HEK293 (cell line): ENCODE measurements at regions not wholly inside any gene's neighbourhood (a gene's known extent, or its start where the extent isn't known, plus 50 kb on each side); places are given as distances from the start of the nearest gene placed in this dataset.

Source experiments
- CTCF ChIA-PET: fragments of 350-600 bp; formaldehyde crosslinking; extraction: SDS; loops from one replicate; lab custom pipeline; 2021; ENCODE audit warnings: antibody characterized with exemption; lab: Yijun Ruan, JAX
- POLR2A ChIA-PET: fragments of 300-600 bp; formaldehyde crosslinking; extraction: SDS; loops from one replicate; lab custom pipeline; 2020; ENCODE audit warnings: antibody characterized with exemption, inconsistent platforms; lab: Yijun Ruan, JAX
- H3K27ac ChIP-seq: fragments of 200-500 bp; sonication (Bioruptor generic); 2 replicates; pipeline ENCODE4 v1.5.1; 2014; ENCODE audit warnings: low read depth, low read length, control low read depth, inconsistent platforms; ENCODE audit errors: extremely low read depth
- H3K36me3 ChIP-seq, 2 experiments: fragments of 200-500 bp in 1 of 2; sonication (Bioruptor generic) in 1 of 2; 1 replicate in 1 of 2; 2 replicates in 1 of 2; pipeline ENCODE4 v1.5.1; 2014 to 2017; ENCODE audit warnings: inconsistent platforms in 2 of 2, low read length in 2 of 2; ENCODE audit not compliant: control insufficient read depth in 2 of 2, insufficient read depth in 1 of 2
- H3K4me1 ChIP-seq: fragments of 200-500 bp; sonication (Bioruptor generic); 2 replicates; pipeline ENCODE4 v1.5.1; 2014; ENCODE audit warnings: mild to moderate bottlenecking, low read length, inconsistent platforms; ENCODE audit not compliant: control insufficient read depth, insufficient read depth
- H3K4me3 ChIP-seq: 2 replicates; pipeline ENCODE4 v1.5.1; 2011; ENCODE audit warnings: low read depth, mild to moderate bottlenecking, control low read depth, low read length, moderate library complexity
- H3K9me3 ChIP-seq: fragments of 200-500 bp; sonication (Bioruptor generic); 2 replicates; pipeline ENCODE4 v1.5.1; 2014; ENCODE audit warnings: low read depth, low read length, inconsistent platforms; ENCODE audit not compliant: control insufficient read depth, insufficient read depth
- FEZF1 ChIP-seq: fragments of 450-650 bp; formaldehyde crosslinking; IDR thresholded peaks from 2 replicates; pipeline ENCODE4 v1.5.1; 2016; ENCODE audit warnings: missing biosample characterization, missing genetic modification characterization
- GLIS1 ChIP-seq: fragments of 450-650 bp; formaldehyde crosslinking; IDR thresholded peaks from 2 replicates; pipeline ENCODE4 v1.5.1; 2016; ENCODE audit warnings: missing biosample characterization, missing genetic modification characterization
- GLIS2 ChIP-seq: fragments of 450-650 bp; formaldehyde crosslinking; IDR thresholded peaks from 2 replicates; pipeline ENCODE4 v1.5.1; 2016; ENCODE audit warnings: missing biosample characterization, missing genetic modification characterization
- MEIS1 ChIP-seq: sonication (generic); formaldehyde crosslinking; IDR thresholded peaks from 2 replicates; pipeline ENCODE4 v1.8.1; 2022; ENCODE audit warnings: missing genetic modification reagents, mild to moderate bottlenecking, borderline replicate concordance
- SP2 ChIP-seq: fragments of 450-650 bp; formaldehyde crosslinking; IDR thresholded peaks from 2 replicates; pipeline ENCODE4 v1.5.1; 2016; ENCODE audit warnings: missing biosample characterization, missing genetic modification characterization
- ZBTB1 ChIP-seq: fragments of 450-650 bp; formaldehyde crosslinking; IDR thresholded peaks from 2 replicates; pipeline ENCODE4 v1.5.1; 2016; ENCODE audit warnings: missing biosample characterization, missing genetic modification characterization
- ZBTB20 ChIP-seq: fragments of 450-650 bp; formaldehyde crosslinking; IDR thresholded peaks from 2 replicates; pipeline ENCODE4 v1.5.1; 2016; ENCODE audit warnings: missing biosample characterization, missing genetic modification characterization
- ZBTB8A ChIP-seq: fragments of 450-650 bp; formaldehyde crosslinking; IDR thresholded peaks from 2 replicates; pipeline ENCODE4 v1.5.1; 2016; ENCODE audit warnings: missing biosample characterization, missing genetic modification characterization
- ZFP69B ChIP-seq: fragments of 450-650 bp; formaldehyde crosslinking; IDR thresholded peaks from 2 replicates; pipeline ENCODE4 v1.5.1; 2016; ENCODE audit warnings: missing biosample characterization, missing genetic modification characterization
- ZNF121 ChIP-seq: fragments of 450-650 bp; formaldehyde crosslinking; IDR thresholded peaks from 2 replicates; pipeline ENCODE4 v1.5.1; 2016; ENCODE audit warnings: missing biosample characterization, missing genetic modification characterization
- ZNF16 ChIP-seq: fragments of 450-650 bp; formaldehyde crosslinking; IDR thresholded peaks from 2 replicates; pipeline ENCODE4 v1.5.1; 2016; ENCODE audit warnings: low read depth, missing biosample characterization, missing genetic modification characterization
- ZNF175 ChIP-seq: fragments of 450-650 bp; formaldehyde crosslinking; IDR thresholded peaks from 2 replicates; pipeline ENCODE4 v1.5.1; 2016; ENCODE audit warnings: missing biosample characterization, missing genetic modification characterization
- ZNF19 ChIP-seq: fragments of 450-650 bp; formaldehyde crosslinking; IDR thresholded peaks from 2 replicates; pipeline ENCODE4; 2016; ENCODE audit warnings: missing biosample characterization, missing genetic modification characterization, low read depth
- ZNF211 ChIP-seq: fragments of 450-650 bp; formaldehyde crosslinking; IDR thresholded peaks from 2 replicates; pipeline ENCODE4 v1.5.1; 2016; ENCODE audit warnings: low read depth, missing biosample characterization, missing genetic modification characterization
- ZNF274 ChIP-seq, 2 experiments: fragments of 200-500 bp in 1 of 2; fragments of 450-650 bp in 1 of 2; sonication (Bioruptor generic) in 1 of 2; formaldehyde crosslinking in 1 of 2; IDR thresholded peaks; 2 replicates each; pipeline versions ENCODE4 v1.5.1 to v1.6.1; 2014 to 2016; ENCODE audit warnings: borderline replicate concordance in 1 of 2, inconsistent platforms in 1 of 2, low read length in 1 of 2, missing biosample characterization in 1 of 2, missing genetic modification characterization in 1 of 2
- ZNF391 ChIP-seq: fragments of 450-650 bp; formaldehyde crosslinking; IDR thresholded peaks from 2 replicates; pipeline ENCODE4 v1.5.1; 2016; ENCODE audit warnings: low read depth, missing biosample characterization, missing genetic modification characterization, borderline replicate concordance
- ZNF433 ChIP-seq: fragments of 450-650 bp; formaldehyde crosslinking; IDR thresholded peaks from 2 replicates; pipeline ENCODE4 v1.5.1; 2016; ENCODE audit warnings: missing biosample characterization, missing genetic modification characterization, low read depth
- ZNF501 ChIP-seq: fragments of 450-650 bp; formaldehyde crosslinking; IDR thresholded peaks from 2 replicates; pipeline ENCODE4 v1.5.1; 2016; ENCODE audit warnings: missing biosample characterization, missing genetic modification characterization
- ZNF544 ChIP-seq: fragments of 450-650 bp; formaldehyde crosslinking; IDR thresholded peaks from 2 replicates; pipeline ENCODE4 v1.5.0; 2017; ENCODE audit warnings: missing biosample characterization, missing genetic modification characterization
- ZNF658 ChIP-seq: fragments of 450-650 bp; formaldehyde crosslinking; IDR thresholded peaks from 2 replicates; pipeline ENCODE4; 2016; ENCODE audit warnings: missing biosample characterization, missing genetic modification characterization
- ZNF664 ChIP-seq: fragments of 450-650 bp; formaldehyde crosslinking; IDR thresholded peaks from 2 replicates; pipeline ENCODE4 v1.5.1; 2016; ENCODE audit warnings: missing biosample characterization, missing genetic modification characterization
- ZNF677 ChIP-seq: fragments of 450-650 bp; IDR thresholded peaks from 2 replicates; pipeline ENCODE4 v1.5.0; 2018; ENCODE audit warnings: missing biosample characterization, mild to moderate bottlenecking, missing genetic modification characterization, moderate library complexity
- ZNF777 ChIP-seq: fragments of 450-650 bp; formaldehyde crosslinking; IDR thresholded peaks from 2 replicates; pipeline ENCODE4 v1.5.1; 2017; ENCODE audit warnings: missing biosample characterization, missing genetic modification characterization, borderline replicate concordance
- ZNF843 ChIP-seq: fragments of 450-650 bp; formaldehyde crosslinking; IDR thresholded peaks from 2 replicates; pipeline ENCODE4 v1.5.1; 2016; ENCODE audit warnings: missing biosample characterization, missing genetic modification characterization
- ZSCAN23 ChIP-seq: fragments of 450-650 bp; formaldehyde crosslinking; IDR thresholded peaks from 2 replicates; pipeline ENCODE4 v1.5.1; 2016; ENCODE audit warnings: missing biosample characterization, missing genetic modification characterization
- TF ChIP-seq, protein P1 (sequence below): fragments of 450-650 bp; formaldehyde crosslinking; IDR thresholded peaks from 2 replicates; pipeline ENCODE4 v1.5.1; 2016; ENCODE audit warnings: missing biosample characterization, missing genetic modification characterization
- TF ChIP-seq, protein P2 (sequence below): fragments of 450-650 bp; formaldehyde crosslinking; IDR thresholded peaks from 2 replicates; pipeline ENCODE4 v1.5.1; 2016; ENCODE audit warnings: missing biosample characterization, missing genetic modification characterization
- TF ChIP-seq, protein P3 (sequence below): fragments of 450-650 bp; formaldehyde crosslinking; IDR thresholded peaks from 2 replicates; pipeline ENCODE4 v1.5.0; 2017; ENCODE audit warnings: missing biosample characterization, missing genetic modification characterization, borderline replicate concordance
- TF ChIP-seq, protein P4 (sequence below): sonication (generic); formaldehyde crosslinking; IDR thresholded peaks from 2 replicates; pipeline ENCODE4 v1.8.1; 2022; ENCODE audit warnings: mild to moderate bottlenecking, moderate library complexity, missing genetic modification reagents

DNA sequence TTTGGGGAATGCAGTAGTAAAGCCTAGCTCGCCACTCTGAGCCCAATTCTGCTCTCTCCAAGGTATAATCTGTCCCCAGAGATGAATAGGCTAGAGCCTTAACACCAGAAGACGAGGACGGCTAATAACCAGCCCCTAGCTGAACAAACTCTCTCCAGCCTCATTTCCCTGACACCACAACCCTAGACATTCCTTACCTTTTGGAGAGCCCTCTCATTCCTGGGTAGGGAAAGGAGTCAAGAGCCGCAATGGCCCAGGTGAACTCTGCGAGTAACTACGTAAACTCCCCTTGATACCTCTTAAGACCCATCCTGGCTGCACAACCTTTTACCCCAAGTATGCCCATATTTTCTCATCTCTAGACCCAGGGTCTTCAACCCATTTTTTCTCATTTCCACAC lies 722.9 kb downstream of the BCL11A start (continued):
- no peak for TF ChIP-seq ZSCAN23 (tag by site-specific recombination)
- TF ChIP-seq, protein P1, sequence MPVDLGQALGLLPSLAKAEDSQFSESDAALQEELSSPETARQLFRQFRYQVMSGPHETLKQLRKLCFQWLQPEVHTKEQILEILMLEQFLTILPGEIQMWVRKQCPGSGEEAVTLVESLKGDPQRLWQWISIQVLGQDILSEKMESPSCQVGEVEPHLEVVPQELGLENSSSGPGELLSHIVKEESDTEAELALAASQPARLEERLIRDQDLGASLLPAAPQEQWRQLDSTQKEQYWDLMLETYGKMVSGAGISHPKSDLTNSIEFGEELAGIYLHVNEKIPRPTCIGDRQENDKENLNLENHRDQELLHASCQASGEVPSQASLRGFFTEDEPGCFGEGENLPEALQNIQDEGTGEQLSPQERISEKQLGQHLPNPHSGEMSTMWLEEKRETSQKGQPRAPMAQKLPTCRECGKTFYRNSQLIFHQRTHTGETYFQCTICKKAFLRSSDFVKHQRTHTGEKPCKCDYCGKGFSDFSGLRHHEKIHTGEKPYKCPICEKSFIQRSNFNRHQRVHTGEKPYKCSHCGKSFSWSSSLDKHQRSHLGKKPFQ (tag by site-specific recombination): no peak
- no peak for TF ChIP-seq ZNF777 (tag by site-specific recombination)
- TF ChIP-seq ZNF677: no peak
- TF ChIP-seq ZBTB20: no peak
- TF ChIP-seq ZNF658 (tag by site-specific recombination): no peak
- TF ChIP-seq ZNF664 (tag by site-specific recombination): no peak
- TF ChIP-seq ZNF19 (tag by site-specific recombination): no peak
- no peak for TF ChIP-seq ZBTB1 (tag by site-specific recombination)

DNA sequence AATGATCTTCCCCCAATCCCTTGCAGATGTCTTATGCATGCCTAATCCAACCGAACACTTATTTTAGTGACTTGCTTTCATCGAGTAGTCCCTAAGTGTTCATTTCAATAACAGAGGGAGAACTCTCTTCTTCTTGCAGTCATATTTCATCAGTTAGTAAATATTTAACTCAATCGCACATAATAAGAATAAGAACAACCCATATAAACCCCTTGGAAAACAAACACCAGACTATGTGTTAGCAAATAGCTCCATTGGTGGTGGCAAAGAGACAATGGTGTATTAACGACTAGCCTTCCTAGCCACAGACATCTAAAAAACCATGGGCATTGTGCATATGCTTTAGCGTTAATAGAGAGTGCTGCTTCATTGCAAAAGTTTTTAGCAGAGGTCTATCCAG lies 725.8 kb downstream of the BCL11A start:
- no peak overlapping the region for H3K4me3 ChIP-seq
- H3K4me1 ChIP-seq: no peaks in the 10 kb centered on the region
- CTCF ChIA-PET: no interaction called here
- H3K36me3 ChIP-seq: no peaks in the 10 kb centered on the region
- POLR2A ChIA-PET: no interaction called here
- H3K27ac ChIP-seq: no peak overlapping the region
- H3K9me3 ChIP-seq: no peaks in the 10 kb centered on the region
- TF ChIP-seq ZNF391 (tag by site-specific recombination) (no peak), ZNF501 (tag by site-specific recombination) (no peak), GLIS2 (tag by site-specific recombination) (no peak), ZNF433 (tag by site-specific recombination) (no peak), MEIS1 (CRISPR knock-in tag) (no peak)
- TF ChIP-seq, protein P2, sequence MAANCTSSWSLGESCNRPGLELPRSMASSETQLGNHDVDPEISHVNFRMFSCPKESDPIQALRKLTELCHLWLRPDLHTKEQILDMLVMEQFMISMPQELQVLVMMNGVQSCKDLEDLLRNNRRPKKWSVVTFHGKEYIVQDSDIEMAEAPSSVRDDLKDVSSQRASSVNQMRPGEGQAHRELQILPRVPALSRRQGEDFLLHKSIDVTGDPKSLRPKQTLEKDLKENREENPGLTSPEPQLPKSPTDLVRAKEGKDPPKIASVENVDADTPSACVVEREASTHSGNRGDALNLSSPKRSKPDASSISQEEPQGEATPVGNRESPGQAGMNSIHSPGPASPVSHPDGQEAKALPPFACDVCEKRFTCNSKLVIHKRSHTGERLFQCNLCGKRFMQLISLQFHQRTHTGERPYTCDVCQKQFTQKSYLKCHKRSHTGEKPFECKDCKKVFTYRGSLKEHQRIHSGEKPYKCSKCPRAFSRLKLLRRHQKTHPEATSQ (tag by site-specific recombination): no peak

DNA sequence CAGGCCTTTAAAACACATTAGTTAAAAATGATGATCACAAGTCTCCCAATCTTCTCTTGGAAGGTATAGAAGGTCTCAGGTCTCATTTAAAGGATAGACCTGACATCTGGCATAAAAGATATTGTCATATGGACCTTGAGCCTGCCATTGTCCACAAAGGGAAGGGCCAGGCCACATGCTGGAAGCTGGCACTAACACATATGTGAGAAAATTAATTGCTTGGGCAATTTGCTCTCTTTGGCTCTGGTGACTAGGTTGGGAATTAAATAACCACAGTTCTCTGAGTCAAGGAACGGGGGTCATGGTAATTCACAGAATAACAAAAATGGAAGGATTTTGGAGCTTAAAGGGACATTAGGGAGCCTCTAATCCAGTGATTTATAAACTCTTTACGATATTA lies 727.3 kb downstream of the BCL11A start:
- no peak overlapping the region for H3K4me3 ChIP-seq
- TF ChIP-seq ZNF211 (tag by site-specific recombination): no peak
- TF ChIP-seq ZFP69B (tag by site-specific recombination): no peak
- TF ChIP-seq ZNF274 (IDR thresholded peaks at IDR 0.05; ENCODE audit: low read length): no peak
- no peak for TF ChIP-seq ZNF274 (tag by site-specific recombination; IDR thresholded peaks at IDR 0.05; ENCODE audit: borderline replicate concordance)
- TF ChIP-seq, protein P3, sequence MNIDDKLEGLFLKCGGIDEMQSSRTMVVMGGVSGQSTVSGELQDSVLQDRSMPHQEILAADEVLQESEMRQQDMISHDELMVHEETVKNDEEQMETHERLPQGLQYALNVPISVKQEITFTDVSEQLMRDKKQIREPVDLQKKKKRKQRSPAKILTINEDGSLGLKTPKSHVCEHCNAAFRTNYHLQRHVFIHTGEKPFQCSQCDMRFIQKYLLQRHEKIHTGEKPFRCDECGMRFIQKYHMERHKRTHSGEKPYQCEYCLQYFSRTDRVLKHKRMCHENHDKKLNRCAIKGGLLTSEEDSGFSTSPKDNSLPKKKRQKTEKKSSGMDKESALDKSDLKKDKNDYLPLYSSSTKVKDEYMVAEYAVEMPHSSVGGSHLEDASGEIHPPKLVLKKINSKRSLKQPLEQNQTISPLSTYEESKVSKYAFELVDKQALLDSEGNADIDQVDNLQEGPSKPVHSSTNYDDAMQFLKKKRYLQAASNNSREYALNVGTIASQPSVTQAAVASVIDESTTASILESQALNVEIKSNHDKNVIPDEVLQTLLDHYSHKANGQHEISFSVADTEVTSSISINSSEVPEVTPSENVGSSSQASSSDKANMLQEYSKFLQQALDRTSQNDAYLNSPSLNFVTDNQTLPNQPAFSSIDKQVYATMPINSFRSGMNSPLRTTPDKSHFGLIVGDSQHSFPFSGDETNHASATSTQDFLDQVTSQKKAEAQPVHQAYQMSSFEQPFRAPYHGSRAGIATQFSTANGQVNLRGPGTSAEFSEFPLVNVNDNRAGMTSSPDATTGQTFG (tag by site-specific recombination): no peak
- no peak for TF ChIP-seq ZNF16 (tag by site-specific recombination)
- TF ChIP-seq SP2 (tag by site-specific recombination): no peak
- TF ChIP-seq ZBTB8A (tag by site-specific recombination): no peak
- no peak for TF ChIP-seq ZNF175 (tag by site-specific recombination)
- no peak for TF ChIP-seq ZNF544 (tag by site-specific recombination)
- no peak for TF ChIP-seq GLIS1 (tag by site-specific recombination)
- no peak for TF ChIP-seq ZNF121 (tag by site-specific recombination)
- TF ChIP-seq, protein P4, sequence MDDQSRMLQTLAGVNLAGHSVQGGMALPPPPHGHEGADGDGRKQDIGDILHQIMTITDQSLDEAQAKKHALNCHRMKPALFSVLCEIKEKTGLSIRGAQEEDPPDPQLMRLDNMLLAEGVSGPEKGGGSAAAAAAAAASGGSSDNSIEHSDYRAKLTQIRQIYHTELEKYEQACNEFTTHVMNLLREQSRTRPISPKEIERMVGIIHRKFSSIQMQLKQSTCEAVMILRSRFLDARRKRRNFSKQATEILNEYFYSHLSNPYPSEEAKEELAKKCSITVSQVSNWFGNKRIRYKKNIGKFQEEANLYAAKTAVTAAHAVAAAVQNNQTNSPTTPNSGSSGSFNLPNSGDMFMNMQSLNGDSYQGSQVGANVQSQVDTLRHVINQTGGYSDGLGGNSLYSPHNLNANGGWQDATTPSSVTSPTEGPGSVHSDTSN (CRISPR knock-in tag): no peak
- TF ChIP-seq ZNF658 (tag by site-specific recombination): no peak
- TF ChIP-seq FEZF1: no peak
- TF ChIP-seq ZNF843: no peak
- no peak overlapping the region for H3K27ac ChIP-seq
- no peaks in the 10 kb centered on the region for H3K9me3 ChIP-seq
- H3K36me3 ChIP-seq: no peaks in the 10 kb centered on the region
- POLR2A ChIA-PET: no interaction called here
- H3K4me1 ChIP-seq: no peaks in the 10 kb centered on the region
- CTCF ChIA-PET: no interaction called here
